Heart left ventricle (tissue), 16 donors: ENCODE measurements at regions not wholly inside any gene's neighbourhood (a gene's known extent, or its start where the extent isn't known, plus 50 kb on each side); places are given as distances from the start of the nearest gene placed in this dataset.
"Not testable (repeated sequence)": the region's sequence is repeated elsewhere in the genome, so short reads cannot be mapped to it uniquely, and the experiment has no call there.

Experiments used
- ATAC-seq, 4 donors: fragments of 200-7000 bp; cut with Tn5 transposase; one replicate each; pipeline ENCODE4 v1.9.1; 2020 to 2022; ENCODE audit warnings: moderate library complexity in 4 of 4, mild to moderate bottlenecking in 3 of 4, moderate number of reproducible peaks in 1 of 4
- DNase-seq, 5 donors: peaks; one replicate each; pipeline ENCODE4 v3.0.0-alpha.2; 2020
- H3K27ac ChIP-seq, 12 donors: fragments of 200-600 bp; sonication (generic) in 4 of 12; one replicate each; pipeline versions ENCODE4 v1.5.0 to v1.8.0; 2016 to 2022; ENCODE audit warnings: mild to moderate bottlenecking in 2 of 12
- H3K27me3 ChIP-seq, 9 donors: fragments of 200-600 bp; sonication (generic) in 2 of 9; one replicate each; pipeline versions ENCODE4 v1.5.1 to v1.8.0; 2016 to 2022; ENCODE audit warnings: mild to moderate bottlenecking in 3 of 9
- H3K36me3 ChIP-seq, 9 donors: fragments of 200-600 bp; sonication (generic) in 2 of 9; one replicate each; pipeline versions ENCODE4 v1.5.0 to v1.8.0; 2018 to 2022; ENCODE audit warnings: mild to moderate bottlenecking in 2 of 9
- H3K4me1 ChIP-seq, 12 donors: fragments of 200-600 bp; sonication (generic) in 4 of 12; one replicate each; pipeline versions ENCODE4 v1.5.0 to v1.8.0; 2016 to 2022; ENCODE audit warnings: mild to moderate bottlenecking in 3 of 12
- H3K4me3 ChIP-seq, 12 donors: fragments of 200-600 bp; sonication (generic) in 4 of 12; one replicate each; pipeline versions ENCODE4 v1.5.0 to v1.8.0; 2017 to 2022; ENCODE audit warnings: mild to moderate bottlenecking in 9 of 12, moderate library complexity in 4 of 12
- H3K9me3 ChIP-seq, 12 donors: fragments of 200-600 bp; sonication (generic) in 4 of 12; one replicate each; pipeline versions ENCODE4 v1.5.0 to v1.8.0; 2016 to 2022; ENCODE audit warnings: mild to moderate bottlenecking in 1 of 12
- POLR2A ChIP-seq, 2 donors: fragments of 450-650 bp; IDR thresholded peaks; one replicate each; pipeline ENCODE4 v1.6.1; 2017; ENCODE audit warnings: antibody characterized with exemption in 2 of 2, mild to moderate bottlenecking in 2 of 2, moderate library complexity in 2 of 2
- WGBS, 4 donors: extraction: QIAGEN DNeasy Blood & Tissue Kit in 2 of 4; methylation state at CpG; one replicate each; pipeline versions ENCODE4 v1.1.5 to v1.1.7; 2013 to 2018; 5-methylcytosine and 5-hydroxymethylcytosine counted together
- intact Hi-C, 10 donors: fragments of 100-400 bp; cut with DNase I; formaldehyde crosslinking; loops; one replicate each; pipeline versions ENCODE4 v1.11.1 to v1.14.2; 2022
- TF ChIP-seq, protein P1 (sequence below), 12 donors: fragments of 200-600 bp; sonication (generic) in 4 of 12; IDR thresholded peaks; one replicate each; pipeline versions ENCODE4 v1.5.0 to v1.8.0; 2018 to 2022; ENCODE audit warnings: antibody characterized with exemption in 12 of 12, mild to moderate bottlenecking in 5 of 12
- donor health status: ischemic (EF 13 %, LVEDD 7.1; RV severe dilation, severe dysfunction).
- donor health status: healthy with polysubstance abuse.
- donor health status: DM: no; HTN: yes; CAD: no.
- donor health status: DM: no; HTN: no; CAD: no.
- donor health status: ischemic (EF 25% LVEDD 6.9; RV normal size, moderate dysfunction).
- donor health status: ischemic (EF 25% LVEDD 5.7; RV mildly dilated, moderate dysfunction).
- donor health status: healthy.
- donor health status: DM: yes; HTN: yes; CAD: no.
- donor health status: ischemic (EF 35%, LVEDD 5.7; RV mildly dilated, moderate dysfunction).
- donor health status: nonischemic (EF 11% LVEDD 7.7; RV severe dilation, severe dysfunction).
- donor health status: DM: yes; HTN: yes; CAD: no.
- donor health status: PGD.
- donor health status: ischemic (EF 29% LVEDD 5.4; RV normal size, mild dysfunction).
- donor health status: nonischemic (EF 23%, LVEDD 6.1; RV moderate dilation, normal function).

DNA sequence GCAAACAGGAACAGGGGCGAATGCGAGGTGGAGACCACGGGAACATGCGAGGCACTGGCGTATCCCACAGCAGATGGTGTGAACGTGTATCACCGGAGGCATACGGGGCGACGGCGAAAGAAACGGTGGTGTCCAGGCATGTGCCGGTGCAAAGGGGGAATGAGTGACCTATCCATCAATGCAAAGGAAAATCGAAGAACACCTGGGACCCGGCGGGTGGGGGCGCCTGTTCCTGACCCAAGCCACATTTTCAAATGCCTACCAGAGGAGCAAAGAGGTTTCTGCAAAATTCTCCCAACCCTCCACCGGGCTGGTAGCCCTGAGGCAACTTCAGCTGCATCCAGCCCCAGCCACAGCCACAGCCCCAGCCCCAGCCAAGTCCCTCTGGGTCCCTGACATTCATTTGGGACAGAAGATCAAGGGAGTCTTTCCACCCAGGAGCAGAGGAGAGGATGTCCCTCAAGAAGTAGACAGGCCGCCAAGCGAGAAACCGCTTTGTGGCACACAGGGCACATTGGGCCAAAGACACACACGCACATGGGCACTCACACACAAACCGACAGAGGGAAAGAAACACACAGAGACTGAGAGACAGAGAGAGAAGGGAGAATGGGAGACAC is 164.0 kb upstream of the ZNF337 start:
- WGBS, 4 donors, result 43 to 62% (median 51%) methylated on average over 14 to 23 of the region's 23 CpGs
- Histone ChIP-seq H3K36me3 (no peaks in the 10 kb centered on the region), H3K27me3 (peaks cover 0 to 27% (median 0%) of the 10 kb centered on the region in 9 donors), H3K9me3 (no peaks in the 10 kb centered on the region), H3K4me3 (peak overlapping the region in 7 of 12 donors; percentile 19 to 58 (median 40)), H3K27ac (no peak overlapping the region), H3K4me1 (peaks cover 0 to 60% (median 26%) of the 10 kb centered on the region in 12 donors)
- no peak for ATAC-seq
- DNase-seq, result peak in 2 of 5 donors; percentile 25 to 55
- TF ChIP-seq POLR2A (IDR thresholded peaks at IDR 0.05), result no peak
- TF ChIP-seq, protein P1, sequence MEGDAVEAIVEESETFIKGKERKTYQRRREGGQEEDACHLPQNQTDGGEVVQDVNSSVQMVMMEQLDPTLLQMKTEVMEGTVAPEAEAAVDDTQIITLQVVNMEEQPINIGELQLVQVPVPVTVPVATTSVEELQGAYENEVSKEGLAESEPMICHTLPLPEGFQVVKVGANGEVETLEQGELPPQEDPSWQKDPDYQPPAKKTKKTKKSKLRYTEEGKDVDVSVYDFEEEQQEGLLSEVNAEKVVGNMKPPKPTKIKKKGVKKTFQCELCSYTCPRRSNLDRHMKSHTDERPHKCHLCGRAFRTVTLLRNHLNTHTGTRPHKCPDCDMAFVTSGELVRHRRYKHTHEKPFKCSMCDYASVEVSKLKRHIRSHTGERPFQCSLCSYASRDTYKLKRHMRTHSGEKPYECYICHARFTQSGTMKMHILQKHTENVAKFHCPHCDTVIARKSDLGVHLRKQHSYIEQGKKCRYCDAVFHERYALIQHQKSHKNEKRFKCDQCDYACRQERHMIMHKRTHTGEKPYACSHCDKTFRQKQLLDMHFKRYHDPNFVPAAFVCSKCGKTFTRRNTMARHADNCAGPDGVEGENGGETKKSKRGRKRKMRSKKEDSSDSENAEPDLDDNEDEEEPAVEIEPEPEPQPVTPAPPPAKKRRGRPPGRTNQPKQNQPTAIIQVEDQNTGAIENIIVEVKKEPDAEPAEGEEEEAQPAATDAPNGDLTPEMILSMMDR (IDR thresholded peaks at IDR 0.05), result no peak
- intact Hi-C loops, result loop anchor here in 1 of 10 donors (2.0 kb wide), 1 partner anchor 164 kb away; the partner anchor contains the start of gene ZNF337

DNA sequence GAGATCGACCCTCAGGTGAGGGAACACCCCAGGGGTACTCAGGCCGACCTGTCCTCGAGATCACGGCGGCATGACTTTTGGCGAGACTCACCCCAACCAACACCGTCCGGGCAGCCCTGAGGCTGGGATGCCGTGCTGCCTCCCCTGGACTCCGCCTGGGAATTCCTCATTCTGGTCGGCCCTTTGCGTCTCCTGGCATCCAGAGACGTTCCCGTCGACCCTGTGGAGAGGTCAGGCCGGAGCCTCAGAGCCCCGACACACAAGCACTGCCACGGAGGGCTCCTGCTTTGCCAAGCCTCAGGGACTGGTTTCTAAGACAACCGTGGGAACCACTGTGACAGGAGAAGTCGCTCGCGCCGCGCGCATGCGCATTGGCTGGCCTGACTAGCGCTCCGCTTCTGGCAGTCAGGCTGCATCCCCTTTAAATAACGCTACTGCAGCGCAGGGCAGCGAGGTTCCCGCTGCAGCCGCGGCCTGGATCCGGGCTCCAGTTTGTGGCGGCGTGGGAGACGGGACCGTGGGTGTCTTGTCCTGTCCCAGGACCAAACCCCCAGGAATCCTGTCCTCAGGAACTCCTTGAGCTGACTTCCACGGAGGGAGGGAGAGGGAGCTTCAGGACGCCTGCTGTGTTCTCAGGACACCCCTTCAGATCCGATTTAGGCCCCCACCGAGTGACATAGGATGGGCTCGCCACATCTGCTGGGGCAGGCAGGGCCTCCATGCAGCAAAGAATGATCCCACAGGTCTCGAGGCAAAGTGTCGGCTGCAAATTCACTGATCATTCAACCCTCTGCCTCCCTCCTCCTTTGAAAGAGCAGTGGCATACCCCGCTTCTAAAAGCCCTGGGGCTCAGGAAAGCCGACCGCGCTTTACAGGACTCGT is 163.2 kb upstream of the ZNF337 start:
- intact Hi-C loops, result loop anchor here in 1 of 10 donors (2.0 kb wide), 1 partner anchor 163 kb away; the partner anchor contains the start of gene ZNF337
- peaks cover 0 to 56% (median 24%) of the 10 kb centered on the region in 12 donors for H3K4me1 ChIP-seq
- peak; percentile 75 to 91 (median 85) for DNase-seq
- ATAC-seq, result peak; percentile 42 to 72 (median 62)
- H3K27ac ChIP-seq, result no peak overlapping the region
- H3K4me3 ChIP-seq, result peak overlapping the region in 10 of 12 donors; percentile 16 to 58 (median 38)
- 12 to 34% (median 23%) methylated on average over 29 to 51 of the region's 51 CpGs for WGBS, 4 donors
- no peaks in the 10 kb centered on the region for H3K9me3 ChIP-seq
- peaks cover 0 to 27% (median 0%) of the 10 kb centered on the region in 9 donors for H3K27me3 ChIP-seq
- H3K36me3 ChIP-seq, result no peaks in the 10 kb centered on the region
- no peak for TF ChIP-seq POLR2A (IDR thresholded peaks at IDR 0.05)
- TF ChIP-seq, protein P1 (IDR thresholded peaks at IDR 0.05), result no peak

GRCh38 chr20:25858495-25859425 is 162.1 kb upstream of the ZNF337 start:
- peaks cover 0 to 50% (median 24%) of the 10 kb centered on the region in 12 donors for H3K4me1 ChIP-seq
- peaks cover 0 to 27% (median 0%) of the 10 kb centered on the region in 9 donors for H3K27me3 ChIP-seq
- WGBS, 4 donors, result 54 to 76% (median 65%) methylated on average over 27 to 37 of the region's 37 CpGs
- H3K9me3 ChIP-seq, result no peaks in the 10 kb centered on the region
- TF ChIP-seq, protein P1 (IDR thresholded peaks at IDR 0.05), result no peak
- TF ChIP-seq POLR2A (IDR thresholded peaks at IDR 0.05), result peak in 1 of 2 donors; percentile 5
- H3K4me3 ChIP-seq, result peak overlapping the region; percentile 16 to 54 (median 40)
- intact Hi-C loops, result no loop called here
- no peak for DNase-seq
- H3K36me3 ChIP-seq, result no peaks in the 10 kb centered on the region
- ATAC-seq, result no peak
- peak overlapping the region in 2 of 12 donors; percentile 4 to 18 for H3K27ac ChIP-seq

- WGBS, 4 donors, result 86 to 93% (median 90%) methylated on average over 27 to 28 of the region's 28 CpGs
- H3K36me3 ChIP-seq, H3K27ac ChIP-seq, ATAC-seq, H3K9me3 ChIP-seq, H3K4me3 ChIP-seq, intact Hi-C loops: not testable (repeated sequence)
- Histone ChIP-seq H3K27me3 (peaks cover 0 to 27% (median 0%) of the 10 kb centered on the region in 9 donors), H3K4me1 (peaks cover 0 to 43% (median 18%) of the 10 kb centered on the region in 12 donors)
- DNase-seq, result peak in 2 of 5 donors; percentile 17 to 20
Measured at GRCh38 chr20:25857091-25857788, 160.6 kb upstream of the ZNF337 start.
